HG02642 (cell line): ENCODE measurements at regions not wholly inside any gene's neighbourhood (a gene's known extent, or its start where the extent isn't known, plus 50 kb on each side); places are given as distances from the start of the nearest gene placed in this dataset.

Experiments used
- ATAC-seq: cut with Tn5 transposase; IDR thresholded peaks from one replicate; pipeline ENCODE4 v1.9.1; 2021; ENCODE audit warnings: mild to moderate bottlenecking; ENCODE audit not compliant: unreplicated experiment, poor library complexity

- ATAC-seq = no peak
These were observed 87.9 kb downstream of the RHOU start for GRCh38 chr1:228823200-228823599.

GRCh38 chr1:228824366-228824765 lies 89.1 kb downstream of the RHOU start:
- no peak for ATAC-seq

- no peak for ATAC-seq
These were observed 89.8 kb downstream of the RHOU start for GRCh38 chr1:228825041-228825440.

GRCh38 chr1:228825840-228826484 lies 90.7 kb downstream of the RHOU start:
- peak; percentile 73 for ATAC-seq

GRCh38 chr1:228827019-228827418 lies 91.7 kb downstream of the RHOU start:
- no peak for ATAC-seq

- ATAC-seq = no peak
These were observed 92.9 kb downstream of the RHOU start for GRCh38 chr1:228828151-228828550.

- ATAC-seq = no peak
These were observed 95.1 kb downstream of the RHOU start for GRCh38 chr1:228830185-228830953.

- ATAC-seq = peak; percentile 88
These were observed 95.7 kb downstream of the RHOU start for GRCh38 chr1:228830954-228831481.

- no peak for ATAC-seq
These were observed 98.8 kb downstream of the RHOU start for GRCh38 chr1:228833911-228834688.

- no peak for ATAC-seq
These were observed 100.2 kb downstream of the RHOU start for GRCh38 chr1:228835456-228835855.

- no peak for ATAC-seq
These were observed 100.6 kb downstream of the RHOU start for GRCh38 chr1:228835911-228836310.

GRCh38 chr1:228836427-228836826 lies 101.1 kb downstream of the RHOU start:
- ATAC-seq = no peak

GRCh38 chr1:228837032-228837431 lies 101.8 kb downstream of the RHOU start:
- no peak for ATAC-seq

- no peak for ATAC-seq
These were observed 102.8 kb downstream of the RHOU start for GRCh38 chr1:228837817-228838716.

GRCh38 chr1:228838717-228839500 lies 103.6 kb downstream of the RHOU start:
- no peak for ATAC-seq

- no peak for ATAC-seq
These were observed 104.4 kb downstream of the RHOU start for GRCh38 chr1:228839656-228840055.

GRCh38 chr1:228841632-228842031 lies 106.4 kb downstream of the RHOU start:
- no peak for ATAC-seq

GRCh38 chr1:228842094-228842775 lies 107.0 kb downstream of the RHOU start:
- ATAC-seq = peak; percentile 64

GRCh38 chr1:228845101-228845500 lies 109.8 kb downstream of the RHOU start:
- ATAC-seq = no peak
